HG02970 (cell line): ENCODE measurements at regions not wholly inside any gene's neighbourhood (a gene's known extent, or its start where the extent isn't known, plus 50 kb on each side); places are given as distances from the start of the nearest gene placed in this dataset.

Source experiments
- ATAC-seq: cut with Tn5 transposase; IDR thresholded peaks from one replicate; pipeline ENCODE4 v1.9.1; 2021; ENCODE audit warnings: mild to moderate bottlenecking, moderate library complexity, moderate number of reproducible peaks; ENCODE audit not compliant: unreplicated experiment, low FRiP score

GRCh38 chr1:244187310-244187709, 136.2 kb downstream of the ZBTB18 start:
- ATAC-seq, result no peak

DNA sequence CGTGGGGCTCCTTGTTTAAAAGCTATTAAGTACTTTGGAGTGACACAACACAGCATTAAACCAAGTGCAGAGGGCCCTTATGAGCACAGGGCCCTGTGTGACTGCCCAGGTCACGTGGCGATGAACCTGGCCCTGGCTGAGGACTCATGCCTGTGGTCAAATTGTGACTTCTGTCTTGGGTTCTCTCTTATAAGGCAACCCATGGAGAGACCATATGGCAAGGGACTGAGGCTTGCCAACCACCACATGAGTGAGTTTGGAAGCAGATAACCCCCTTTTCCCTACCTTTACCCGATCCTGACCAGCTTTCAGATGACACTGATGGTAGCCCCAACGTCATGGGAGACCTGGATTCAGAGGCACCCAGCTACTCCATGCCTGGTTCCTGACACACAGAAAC, 140.5 kb downstream of the ZBTB18 start:
- no peak for ATAC-seq

DNA sequence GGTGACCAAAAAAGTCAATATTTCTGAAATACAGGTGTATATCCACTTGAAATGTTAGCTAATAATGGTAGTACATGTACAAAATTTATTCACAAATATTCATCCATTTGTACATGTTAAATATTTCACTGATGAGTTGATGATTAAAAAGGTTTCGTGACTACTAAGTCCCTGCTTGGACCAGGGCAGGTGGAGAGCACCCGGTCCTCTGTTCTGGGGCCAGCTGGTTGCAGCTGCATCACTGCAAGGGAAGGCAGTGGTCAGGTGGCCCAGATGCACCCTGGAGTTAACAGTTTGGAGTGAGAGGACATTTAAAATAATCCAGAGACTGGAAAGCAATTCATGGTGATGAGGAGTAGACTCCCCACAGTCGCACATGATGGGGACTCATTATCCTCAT, 141.2 kb downstream of the ZBTB18 start:
- no peak for ATAC-seq

- no peak for ATAC-seq
Observed at GRCh38 chr1:244196571-244197285, 145.6 kb downstream of the ZBTB18 start.

GRCh38 chr1:244197851-244198375, 146.8 kb downstream of the ZBTB18 start:
- ATAC-seq, result no peak

DNA sequence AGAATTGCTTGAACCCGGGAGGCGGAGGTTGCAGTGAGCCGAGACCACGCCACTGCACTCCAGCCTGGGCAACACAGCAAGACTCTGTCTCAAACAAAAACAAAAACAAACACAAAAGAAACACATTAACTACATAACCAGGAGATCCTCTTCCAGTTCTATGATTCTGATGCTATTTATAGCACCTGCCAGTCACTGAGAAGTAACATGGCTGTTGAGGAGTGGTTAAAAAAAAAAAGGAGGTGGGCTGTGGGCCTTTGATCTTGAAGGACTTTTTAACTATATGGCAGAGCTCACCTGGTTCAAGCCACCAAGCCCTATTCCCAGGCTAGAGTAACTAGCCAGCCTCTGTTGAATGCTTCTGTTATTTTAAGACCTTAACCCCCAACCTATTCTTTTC, 148.8 kb downstream of the ZBTB18 start:
- no peak for ATAC-seq

DNA sequence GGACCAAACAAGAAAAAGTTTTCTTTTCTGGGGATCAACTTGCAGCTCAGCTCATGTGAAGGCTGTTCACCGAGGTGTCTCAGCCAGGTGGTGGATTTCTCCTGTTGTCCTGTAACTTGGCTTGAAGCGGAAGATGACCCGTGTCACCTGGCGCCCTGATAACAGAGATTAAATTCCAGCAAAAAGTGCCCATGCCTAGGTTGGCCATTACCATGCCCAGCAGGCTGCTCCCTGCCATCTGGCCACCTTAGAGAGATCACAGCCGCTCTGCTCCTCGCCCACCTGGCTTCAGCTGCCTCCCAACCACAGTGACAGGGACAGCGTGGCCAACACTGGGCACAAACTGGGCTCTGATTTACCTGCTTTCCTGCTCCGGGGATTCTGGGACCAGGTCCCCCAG, 149.5 kb downstream of the ZBTB18 start:
- ATAC-seq, result no peak

GRCh38 chr1:244201750-244202149, 150.7 kb downstream of the ZBTB18 start:
- ATAC-seq, result no peak

DNA sequence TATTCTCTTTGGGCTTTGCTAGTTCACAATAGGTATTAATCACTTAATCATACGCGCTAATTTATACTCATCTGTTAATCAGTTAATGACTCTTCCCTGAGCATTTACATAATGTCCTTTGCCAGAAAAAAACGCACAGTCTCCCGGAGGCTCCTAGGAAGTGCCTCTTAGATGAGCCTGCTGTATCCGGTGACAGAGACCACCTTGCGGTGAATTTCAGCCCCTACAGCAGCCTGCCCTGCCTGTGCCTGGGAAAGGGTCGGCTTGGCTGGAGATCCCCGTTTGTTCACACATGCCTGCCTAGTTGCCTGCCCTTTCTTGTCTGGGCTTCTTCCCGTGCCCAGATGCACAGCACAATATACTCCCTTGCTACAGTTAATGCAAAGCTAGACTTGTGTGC, 152.9 kb downstream of the ZBTB18 start:
- ATAC-seq, result no peak

GRCh38 chr1:244205171-244205570, 154.1 kb downstream of the ZBTB18 start:
- no peak for ATAC-seq

GRCh38 chr1:244205906-244206305, 154.8 kb downstream of the ZBTB18 start:
- no peak for ATAC-seq

DNA sequence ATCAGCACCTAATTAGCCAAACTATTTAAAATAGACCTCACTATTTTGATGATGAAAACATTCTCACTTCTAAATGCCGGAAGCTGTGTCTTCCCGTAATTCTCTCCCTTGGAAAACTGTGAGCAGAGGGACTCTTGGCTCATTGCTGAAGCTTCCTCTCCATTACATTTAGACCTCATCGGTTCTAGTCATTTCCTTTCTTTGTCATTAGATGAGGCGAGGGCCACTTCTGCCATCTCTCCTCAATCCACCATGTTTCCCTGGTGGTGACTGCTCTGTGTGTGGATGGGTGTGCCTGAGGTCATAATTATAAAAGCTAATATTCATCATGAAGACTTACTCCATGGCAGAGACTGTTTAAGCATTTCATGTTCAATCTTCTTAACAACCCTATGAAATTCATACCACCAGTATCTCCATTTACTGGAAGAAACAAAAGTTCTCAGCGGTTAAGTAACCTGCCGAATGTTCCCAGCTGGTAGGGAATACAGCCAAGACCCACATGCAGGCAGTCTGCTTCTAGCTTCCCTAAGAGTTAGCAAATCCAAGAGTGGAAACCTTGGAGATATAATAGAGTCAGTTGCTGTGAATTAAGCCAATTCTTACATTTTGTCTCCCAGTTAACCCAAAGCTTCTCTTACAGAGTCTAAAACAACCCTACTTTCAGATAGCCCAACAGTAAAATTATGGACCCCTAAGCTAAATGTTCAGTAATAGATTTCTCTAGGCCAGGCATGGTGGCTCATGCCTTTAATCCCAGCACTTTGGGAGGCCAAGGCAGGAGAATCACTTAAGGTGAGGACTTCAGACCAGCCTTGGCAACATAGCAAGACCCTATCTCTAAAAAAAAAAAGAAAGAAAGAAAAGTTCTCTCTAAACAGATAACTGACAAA, 156.2 kb downstream of the ZBTB18 start:
- ATAC-seq, result no peak

- ATAC-seq, result no peak
Observed at GRCh38 chr1:244207935-244208244, 156.8 kb downstream of the ZBTB18 start.

GRCh38 chr1:244209955-244210354, 158.9 kb downstream of the ZBTB18 start:
- no peak for ATAC-seq

DNA sequence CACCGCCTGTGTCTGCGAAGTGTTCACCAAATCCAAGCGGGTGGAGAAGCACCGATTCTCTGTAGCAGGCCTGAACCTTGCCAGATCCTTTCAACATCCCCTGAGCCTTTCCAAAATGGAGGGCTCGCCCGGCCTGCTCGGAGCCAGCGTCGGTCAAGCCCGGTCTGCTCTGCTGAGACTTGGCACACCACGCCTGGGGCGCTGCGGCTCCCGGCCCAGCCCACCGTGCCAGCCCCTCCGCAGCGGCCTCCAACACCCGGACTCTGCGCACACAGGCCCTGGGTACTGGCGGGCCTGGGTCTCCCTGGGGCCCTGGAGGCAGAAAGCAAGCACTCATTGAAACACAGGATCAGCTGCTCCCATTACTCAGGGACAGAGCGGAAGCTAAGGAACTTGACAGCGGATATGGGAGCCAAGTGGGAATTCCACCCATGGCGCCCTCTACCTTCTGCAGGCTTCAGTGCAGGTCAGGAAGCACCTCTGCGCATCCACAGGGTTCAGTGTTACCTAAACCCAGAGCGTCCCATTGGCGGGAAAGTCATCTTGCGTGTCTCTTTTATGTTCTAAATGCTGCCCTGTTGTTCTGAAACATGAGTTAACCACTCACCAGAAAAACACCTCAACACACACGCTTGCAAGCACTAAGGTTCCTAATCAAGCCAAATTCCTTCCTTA, 159.9 kb downstream of the ZBTB18 start:
- no peak for ATAC-seq

DNA sequence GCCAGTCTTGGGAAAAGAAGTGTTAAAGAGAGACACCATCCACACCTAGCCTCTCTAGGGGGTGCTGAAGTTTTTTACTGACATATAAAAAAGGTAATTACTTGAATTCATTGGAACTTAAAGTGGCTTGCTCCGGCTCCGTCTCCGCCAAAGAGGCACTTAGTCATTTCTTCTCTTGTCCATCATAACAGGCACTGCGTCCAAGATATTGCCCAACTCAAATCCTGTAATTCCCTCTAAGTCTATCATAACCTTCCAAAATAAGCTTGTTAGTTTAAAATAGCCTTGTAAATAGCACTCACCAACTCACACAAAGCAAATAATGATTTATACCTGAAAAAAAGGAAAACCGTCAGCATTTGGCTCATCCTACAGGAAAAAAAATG, 160.5 kb downstream of the ZBTB18 start:
- ATAC-seq, result no peak

DNA sequence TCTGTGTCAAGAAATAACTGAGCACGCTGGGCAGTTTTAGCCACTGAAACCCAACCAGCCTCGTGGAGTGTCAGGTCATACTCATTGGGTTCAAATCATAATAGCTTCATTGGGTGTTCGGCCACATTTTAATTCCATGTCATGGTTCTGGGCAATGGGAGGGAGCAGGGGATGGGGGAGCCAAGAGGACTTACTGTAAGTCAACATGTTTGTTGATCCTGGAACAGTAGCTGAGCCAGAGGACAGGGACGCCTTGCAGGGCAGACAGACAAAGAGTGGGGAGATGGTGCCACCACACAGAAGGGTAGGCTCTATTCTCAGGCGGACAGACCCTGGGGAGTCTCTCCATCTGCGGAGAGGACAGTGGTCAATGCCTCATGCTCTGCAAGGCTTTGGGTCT, 161.1 kb downstream of the ZBTB18 start:
- no peak for ATAC-seq

DNA sequence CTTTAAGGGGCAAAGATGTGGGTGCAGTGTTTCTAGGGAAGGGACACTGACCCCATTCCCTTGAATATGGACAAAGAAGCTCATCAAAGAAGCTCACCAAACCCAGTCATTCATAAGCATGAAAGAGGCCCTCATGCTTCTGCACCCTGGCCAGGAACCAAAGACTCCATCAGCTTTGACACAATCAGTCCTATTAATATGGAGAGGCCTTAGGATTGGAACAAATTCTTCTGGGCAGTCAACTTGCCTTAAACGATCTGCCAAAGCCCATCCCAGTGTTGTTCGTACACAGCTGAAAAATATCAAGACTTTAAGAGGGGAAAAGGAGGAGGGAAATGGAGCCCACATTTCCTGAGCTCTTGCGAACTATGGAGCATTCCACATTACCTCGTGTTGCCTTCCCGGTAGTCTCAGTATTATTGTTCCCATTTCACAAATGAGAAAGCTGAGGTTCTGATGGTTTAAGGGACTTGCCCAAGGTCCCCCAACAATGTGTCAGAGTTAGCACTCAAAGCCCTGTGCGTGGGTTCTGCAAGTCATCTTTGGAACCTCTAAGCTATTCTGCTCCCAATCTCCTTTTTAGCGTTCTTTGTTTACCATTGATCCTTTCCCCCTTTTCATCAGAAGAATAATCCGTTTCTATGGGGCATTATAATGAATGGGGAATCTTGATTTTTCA, 161.9 kb downstream of the ZBTB18 start:
- no peak for ATAC-seq

- ATAC-seq, result no peak
Observed at GRCh38 chr1:244214009-244214967, 163.2 kb downstream of the ZBTB18 start.

GRCh38 chr1:244216836-244217235, 165.8 kb downstream of the ZBTB18 start:
- ATAC-seq, result no peak
